ENCODE measurements at regions not wholly inside any gene's neighbourhood (a gene's known extent, or its start where the extent isn't known, plus 50 kb on each side); places are given as distances from the start of the nearest gene placed in this dataset.

GRCh38 chr9:126154869-126155268, 171.8 kb upstream of the MVB12B start:
- no peak for DNase-seq

GRCh38 chr9:126155756-126156664, 170.6 kb upstream of the MVB12B start:
- DNase-seq, result no peak

GRCh38 chr9:126156898-126157297, 169.7 kb upstream of the MVB12B start:
- DNase-seq, result no peak

- DNase-seq, result no peak
Measured at GRCh38 chr9:126157423-126157822, 169.2 kb upstream of the MVB12B start.

- no peak for DNase-seq
Measured at GRCh38 chr9:126157826-126158587, 168.6 kb upstream of the MVB12B start.

- DNase-seq, result no peak
Measured at GRCh38 chr9:126158588-126159429, 167.8 kb upstream of the MVB12B start.

DNA sequence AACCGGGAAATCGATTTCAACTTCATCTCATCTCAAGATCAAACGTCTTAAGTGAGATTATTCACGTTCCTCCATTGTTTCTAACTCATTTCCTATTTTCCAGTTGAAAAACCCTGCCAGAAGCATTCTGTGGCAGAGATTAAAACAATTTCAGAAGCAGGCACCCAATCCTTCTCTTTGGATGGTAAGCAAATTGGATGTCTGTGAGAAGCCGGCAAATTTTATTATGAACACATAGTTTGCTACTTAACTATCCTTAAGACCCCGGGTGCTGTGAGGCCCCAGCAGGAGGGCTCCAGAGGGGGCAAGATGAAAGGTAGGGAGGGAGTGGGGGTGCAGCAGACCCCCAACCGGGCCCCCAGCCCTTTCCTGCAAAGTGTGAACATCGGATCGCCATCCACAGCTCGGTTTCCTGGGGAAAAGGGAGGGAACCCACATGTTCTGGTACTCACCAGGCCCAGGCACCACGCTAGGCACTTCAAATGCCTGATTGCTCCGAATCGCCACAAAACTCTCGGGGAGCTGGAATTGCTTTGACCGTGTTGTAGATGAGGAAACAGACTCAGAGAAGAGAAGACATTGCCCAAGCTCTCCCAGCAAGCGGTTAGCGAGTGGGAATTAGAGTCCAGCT, 167.1 kb upstream of the MVB12B start:
- no peak for DNase-seq

DNA sequence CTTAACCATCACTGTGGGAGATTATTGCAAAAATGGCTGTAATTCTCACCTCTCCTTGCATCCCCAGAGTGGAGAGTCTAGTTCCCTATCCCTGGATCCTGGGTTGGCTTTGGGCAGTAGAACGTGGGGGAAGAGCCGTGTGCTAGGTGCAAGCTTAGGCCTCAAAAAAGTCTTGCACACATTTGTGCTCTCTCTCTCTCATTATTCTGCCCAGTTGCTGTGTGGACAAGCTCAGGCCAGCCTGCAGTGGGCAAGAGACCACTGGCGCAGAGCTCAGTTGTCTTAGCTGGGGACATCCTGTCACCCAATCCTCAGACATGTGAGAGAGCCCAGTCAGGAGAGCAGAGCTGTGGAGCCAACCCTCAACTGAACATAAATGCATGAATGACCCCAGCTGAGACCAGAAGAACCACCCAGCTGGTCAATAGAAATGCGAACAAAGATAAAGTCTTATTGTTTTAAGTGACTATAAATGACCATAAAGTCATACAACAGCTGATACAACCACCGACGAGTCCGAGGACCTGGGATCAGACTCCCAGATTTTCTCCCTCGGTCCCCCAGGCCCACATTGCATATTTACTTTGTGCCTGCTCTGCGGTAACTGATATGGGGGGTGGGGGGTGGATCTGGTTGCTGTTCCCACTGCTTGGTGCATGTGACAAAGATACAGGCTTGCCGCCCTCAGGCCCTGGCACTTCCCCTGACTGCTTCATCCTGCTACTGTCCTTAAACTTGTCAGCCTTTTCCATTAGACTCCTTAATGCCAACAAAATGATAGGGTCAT, 166.4 kb upstream of the MVB12B start:
- DNase-seq, result no peak

GRCh38 chr9:126160854-126161329, 165.7 kb upstream of the MVB12B start:
- no peak for DNase-seq

DNA sequence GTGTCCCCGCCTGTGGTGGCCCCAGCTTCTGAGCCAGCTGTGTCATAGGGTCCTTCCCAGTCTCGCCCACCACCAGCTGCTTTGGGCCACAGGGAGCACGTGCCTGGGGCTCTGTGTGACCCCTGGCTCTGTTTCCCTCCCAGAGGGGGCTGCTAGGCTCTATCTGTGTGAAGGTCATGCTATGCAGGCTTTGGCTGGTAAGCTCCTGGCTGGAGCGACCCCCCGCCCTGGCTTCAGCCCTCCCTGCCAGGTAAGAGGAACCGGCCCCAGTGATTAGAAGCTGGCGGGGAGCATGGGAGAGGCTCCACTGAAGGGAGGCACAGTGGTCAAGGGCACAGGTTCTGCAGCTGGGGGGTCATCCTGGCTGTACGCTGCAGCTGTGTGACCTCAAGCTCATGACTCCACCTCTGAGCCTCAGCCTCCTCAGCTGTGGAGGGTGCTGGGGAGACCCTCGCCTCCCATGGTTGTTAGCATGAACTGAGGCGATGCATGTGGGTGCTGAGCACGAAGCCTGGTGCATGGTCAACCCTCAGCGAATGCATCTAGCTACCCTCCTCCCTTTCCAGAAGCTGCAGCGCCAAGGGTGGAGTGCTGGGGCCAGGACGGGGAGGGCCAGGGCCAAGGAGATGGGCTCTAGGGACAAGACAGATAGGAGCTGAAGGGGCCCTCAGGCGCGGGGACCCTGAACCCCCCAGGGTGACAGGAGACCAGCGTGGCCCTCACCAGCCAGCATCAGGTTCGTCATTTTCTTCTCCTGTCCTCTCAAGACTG, 163.8 kb upstream of the MVB12B start:
- DNase-seq, result no peak

DNA sequence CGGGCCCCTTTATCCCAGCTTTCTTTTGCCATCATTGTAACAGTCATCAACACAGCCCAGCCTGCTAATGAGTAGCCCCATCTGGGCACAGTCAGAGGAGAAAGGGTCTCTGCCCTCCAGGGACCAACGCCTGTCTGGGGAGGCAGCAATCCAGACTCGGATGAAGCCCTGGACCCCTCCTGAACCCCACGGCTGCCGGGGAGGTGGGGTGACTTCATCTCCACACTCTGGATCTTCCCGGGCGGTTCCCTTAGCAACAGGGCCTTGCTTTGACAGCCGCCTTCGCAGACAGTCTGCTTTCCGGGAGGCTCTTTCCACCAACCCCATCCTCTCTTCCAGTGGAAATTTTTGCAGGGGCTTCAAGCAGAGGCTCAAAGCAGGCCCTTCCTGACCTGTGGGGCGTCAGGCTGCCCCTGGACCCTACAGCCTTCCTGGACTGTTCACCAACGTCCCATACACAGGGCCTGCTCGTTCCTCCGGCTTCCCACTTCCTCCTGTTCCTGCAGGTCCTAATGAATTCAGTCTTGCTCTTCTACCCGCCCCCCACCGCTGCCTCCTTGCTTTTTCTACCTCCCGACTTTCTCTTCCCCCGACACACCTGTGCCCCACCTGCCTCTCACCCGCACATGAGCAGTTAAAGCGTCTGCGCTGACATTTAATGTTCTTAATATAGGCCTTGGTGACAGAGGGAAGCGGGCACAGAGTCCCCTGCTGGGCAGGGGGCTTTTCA, 161.7 kb upstream of the MVB12B start:
- no peak for DNase-seq

GRCh38 chr9:126165755-126166154, 160.9 kb upstream of the MVB12B start:
- no peak for DNase-seq

DNA sequence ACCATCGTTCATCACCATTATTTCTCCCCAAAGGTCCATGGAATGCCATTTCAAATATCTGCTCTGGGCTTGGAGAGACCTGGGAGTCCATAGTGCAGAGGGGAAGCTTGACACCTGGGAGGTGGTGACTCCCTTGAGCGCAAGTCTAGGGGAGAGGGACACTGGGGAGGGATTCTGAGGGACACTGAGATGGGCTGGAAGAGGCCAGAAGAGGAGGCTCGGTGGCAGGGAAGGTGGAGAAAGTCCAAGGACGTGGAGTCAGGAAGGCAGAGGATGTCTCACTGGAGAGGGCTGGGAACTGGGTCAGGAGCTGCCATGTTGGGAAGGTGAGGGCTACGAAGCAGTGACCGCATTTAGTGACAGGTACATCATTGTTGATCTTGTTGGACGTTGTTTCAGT, 160.3 kb upstream of the MVB12B start:
- no peak for DNase-seq

DNA sequence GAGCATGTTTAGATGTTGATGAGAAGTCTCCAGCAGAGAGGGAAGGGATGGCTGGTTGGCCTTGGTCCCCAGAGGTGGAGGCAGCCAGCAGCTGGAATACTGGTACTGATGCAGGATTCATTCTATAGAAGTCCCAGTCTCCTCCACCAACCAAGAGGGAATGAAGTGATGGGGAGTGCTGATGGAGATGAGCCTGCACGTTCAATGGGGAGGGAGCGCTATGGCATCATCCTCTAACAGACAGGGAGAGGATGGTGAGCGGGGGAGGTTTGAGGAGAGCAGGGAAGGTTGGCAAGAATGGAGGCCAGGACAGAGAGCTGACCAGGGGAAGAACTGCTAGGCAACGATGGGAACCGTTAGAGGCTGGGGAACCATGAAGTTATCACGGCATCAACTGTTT, 159.8 kb upstream of the MVB12B start:
- no peak for DNase-seq

- DNase-seq, result no peak
Measured at GRCh38 chr9:126169736-126170135, 156.9 kb upstream of the MVB12B start.

DNA sequence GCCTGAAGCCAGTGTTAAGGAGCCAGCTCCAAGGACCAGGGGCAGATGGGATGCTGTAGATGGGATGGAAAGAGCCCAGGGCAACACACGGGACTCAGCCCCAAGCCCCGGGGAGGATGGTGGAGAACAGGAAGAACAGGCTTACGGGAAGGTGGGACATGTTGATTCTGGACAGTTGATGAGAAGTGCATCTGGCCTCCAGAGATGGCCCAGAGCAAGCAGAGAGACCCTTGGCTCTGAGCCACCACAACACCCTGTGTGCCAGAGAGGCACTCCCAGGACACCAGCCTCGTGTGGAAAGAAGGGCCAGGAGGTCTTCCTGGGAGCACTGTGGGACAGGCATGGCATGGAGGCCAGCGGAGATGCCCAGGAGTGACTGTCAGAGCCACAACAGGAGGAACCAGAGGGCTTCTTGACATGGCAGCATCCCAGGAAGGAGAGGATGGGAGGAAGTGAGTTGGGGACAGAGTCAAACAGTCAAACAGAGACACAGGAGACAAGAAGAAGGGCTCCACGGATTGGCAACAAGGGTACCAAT, 156.3 kb upstream of the MVB12B start:
- DNase-seq, result no peak

GRCh38 chr9:126171641-126172040, 155.0 kb upstream of the MVB12B start:
- DNase-seq, result no peak

DNA sequence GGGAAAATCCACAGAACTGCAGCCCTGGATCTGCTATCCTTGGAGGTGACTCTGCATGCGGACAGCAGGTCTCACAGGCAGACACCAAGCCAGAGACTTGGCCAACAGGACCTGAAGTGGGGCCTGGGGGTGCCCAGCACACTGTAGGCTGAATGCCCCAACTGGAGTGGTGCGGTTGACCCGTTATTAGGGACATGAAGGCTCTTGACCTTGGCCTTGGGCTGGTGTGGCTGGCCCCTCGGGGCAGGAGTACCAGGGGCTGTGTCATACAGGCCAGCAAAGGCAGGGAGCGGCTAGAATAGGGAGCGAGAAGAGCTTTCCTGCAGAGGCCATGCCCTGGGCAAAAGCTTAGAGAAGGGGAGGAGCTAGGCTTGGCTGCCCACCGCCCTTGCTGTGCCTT, 153.2 kb upstream of the MVB12B start:
- no peak for DNase-seq

- no peak for DNase-seq
Measured at GRCh38 chr9:126173929-126174328, 152.7 kb upstream of the MVB12B start.

GRCh38 chr9:126183266-126183665, 143.4 kb upstream of the MVB12B start:
- no peak for DNase-seq
